GM12864 (cell line): ENCODE measurements at regions not wholly inside any gene's neighbourhood (a gene's known extent, or its start where the extent isn't known, plus 50 kb on each side); places are given as distances from the start of the nearest gene placed in this dataset.

Source experiments
- DNase-seq: peaks from one replicate; pipeline ENCODE4 v3.0.0-alpha.2; 2011; ENCODE audit warnings: low read depth
- H3K4me3 ChIP-seq: 2 replicates; pipeline ENCODE4 v1.5.1; 2011; ENCODE audit warnings: mild to moderate bottlenecking, low read depth, low read length, control low read depth
- TF ChIP-seq, protein P1 (sequence below): IDR thresholded peaks from 2 replicates; pipeline ENCODE4 v1.5.1; 2011; ENCODE audit warnings: low read depth, mild to moderate bottlenecking, moderate library complexity, low read length, control low read depth, inconsistent platforms; ENCODE audit errors: missing control alignments

GRCh38 chr14:51396222-51396815, 156.3 kb downstream of the TMX1 start:
- no peak for DNase-seq
- TF ChIP-seq, protein P1, sequence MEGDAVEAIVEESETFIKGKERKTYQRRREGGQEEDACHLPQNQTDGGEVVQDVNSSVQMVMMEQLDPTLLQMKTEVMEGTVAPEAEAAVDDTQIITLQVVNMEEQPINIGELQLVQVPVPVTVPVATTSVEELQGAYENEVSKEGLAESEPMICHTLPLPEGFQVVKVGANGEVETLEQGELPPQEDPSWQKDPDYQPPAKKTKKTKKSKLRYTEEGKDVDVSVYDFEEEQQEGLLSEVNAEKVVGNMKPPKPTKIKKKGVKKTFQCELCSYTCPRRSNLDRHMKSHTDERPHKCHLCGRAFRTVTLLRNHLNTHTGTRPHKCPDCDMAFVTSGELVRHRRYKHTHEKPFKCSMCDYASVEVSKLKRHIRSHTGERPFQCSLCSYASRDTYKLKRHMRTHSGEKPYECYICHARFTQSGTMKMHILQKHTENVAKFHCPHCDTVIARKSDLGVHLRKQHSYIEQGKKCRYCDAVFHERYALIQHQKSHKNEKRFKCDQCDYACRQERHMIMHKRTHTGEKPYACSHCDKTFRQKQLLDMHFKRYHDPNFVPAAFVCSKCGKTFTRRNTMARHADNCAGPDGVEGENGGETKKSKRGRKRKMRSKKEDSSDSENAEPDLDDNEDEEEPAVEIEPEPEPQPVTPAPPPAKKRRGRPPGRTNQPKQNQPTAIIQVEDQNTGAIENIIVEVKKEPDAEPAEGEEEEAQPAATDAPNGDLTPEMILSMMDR, result no peak
- H3K4me3 ChIP-seq, result no peak overlapping the region

DNA sequence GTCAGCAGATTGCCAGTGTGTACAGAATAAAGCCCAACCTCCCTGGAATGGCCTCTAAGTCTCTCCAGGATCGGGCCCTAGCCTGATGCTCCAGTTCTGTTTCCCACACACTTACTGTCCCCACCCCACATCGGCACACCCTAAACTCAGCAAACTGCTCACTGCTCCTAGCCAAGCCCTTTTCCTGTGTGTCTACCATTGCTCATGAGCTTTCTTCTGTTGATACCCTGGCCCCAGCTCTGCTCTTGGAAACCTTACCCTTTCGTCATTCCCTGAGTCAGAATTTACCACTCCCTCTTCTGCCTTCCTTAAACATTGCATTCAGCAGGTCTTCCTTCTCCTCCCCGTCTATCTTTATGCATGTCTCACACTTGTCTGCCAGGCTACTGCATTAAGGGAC, 158.9 kb downstream of the TMX1 start:
- TF ChIP-seq, protein P1, result no peak
- DNase-seq, result no peak
- no peak overlapping the region for H3K4me3 ChIP-seq

DNA sequence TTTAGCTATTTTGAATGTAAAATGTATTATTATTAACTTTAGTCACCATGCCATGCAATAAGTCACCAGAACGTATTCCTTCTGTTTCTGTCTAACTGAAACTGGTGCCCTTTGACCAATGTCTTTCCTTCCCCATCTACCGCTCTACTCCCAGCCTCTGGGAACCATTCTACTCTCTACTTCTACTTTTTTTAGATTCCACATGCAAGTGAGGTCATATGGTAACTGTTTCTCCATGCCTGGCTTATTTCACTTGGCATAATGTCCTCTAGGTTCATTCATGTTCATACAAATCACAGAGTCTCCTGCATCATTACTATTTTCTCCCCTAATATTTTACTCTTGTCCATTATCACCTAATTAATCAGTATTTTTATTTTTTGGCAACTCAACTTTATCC, 160.1 kb downstream of the TMX1 start:
- no peak overlapping the region for H3K4me3 ChIP-seq
- no peak for DNase-seq
- TF ChIP-seq, protein P1, result no peak

- H3K4me3 ChIP-seq, result no peak overlapping the region
- no peak for DNase-seq
- TF ChIP-seq, protein P1, result no peak
These were observed 161.2 kb downstream of the TMX1 start for GRCh38 chr14:51401272-51401671.

- TF ChIP-seq, protein P1, result no peak
- no peak for DNase-seq
- H3K4me3 ChIP-seq, result no peak overlapping the region
These were observed 161.7 kb downstream of the TMX1 start for GRCh38 chr14:51401756-51402155.

DNA sequence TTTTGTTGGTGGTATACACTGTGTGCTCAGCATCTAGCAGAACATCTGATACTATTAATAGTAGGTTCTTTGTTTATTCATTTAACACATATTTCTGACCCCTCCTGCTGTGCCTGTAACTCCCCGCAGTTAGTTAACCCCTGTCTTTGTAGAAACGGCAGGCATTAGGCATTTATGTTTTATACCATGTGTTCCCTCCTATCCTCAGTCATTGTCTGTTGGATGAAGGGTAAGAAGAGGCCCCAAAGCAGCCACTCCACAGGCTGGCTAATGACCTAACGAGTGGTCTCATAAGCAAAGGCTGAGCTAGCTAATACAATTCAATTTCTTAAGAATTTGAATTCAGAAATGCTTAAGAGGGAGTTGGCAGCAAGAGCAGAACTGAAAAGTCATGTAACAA, 170.8 kb downstream of the TMX1 start:
- no peak overlapping the region for H3K4me3 ChIP-seq
- TF ChIP-seq, protein P1, result no peak

DNA sequence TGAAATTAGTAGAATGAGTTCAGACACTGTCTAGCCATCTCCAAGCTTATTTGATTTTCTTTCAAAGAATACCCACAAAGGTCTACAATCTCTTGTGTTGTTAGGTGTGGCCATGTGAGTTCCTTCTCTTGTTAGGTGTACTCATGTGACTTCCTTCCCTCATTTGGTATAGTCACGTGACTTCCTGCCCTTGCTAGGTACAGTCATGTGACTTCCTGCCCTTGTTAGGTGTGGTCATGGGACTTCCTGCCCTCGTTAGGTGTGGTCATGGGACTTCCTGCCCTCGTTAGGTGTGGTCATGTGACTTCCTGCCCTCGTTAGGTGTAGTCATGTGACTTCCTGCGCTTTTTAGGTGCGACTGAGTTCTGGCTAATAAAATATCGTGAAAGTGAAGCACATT, 179.6 kb downstream of the TMX1 start:
- no peak for DNase-seq
- no peak overlapping the region for H3K4me3 ChIP-seq
- TF ChIP-seq, protein P1, result no peak

More for the DNA sequence above, 170.8 kb downstream of the TMX1 start:
- DNase-seq, result no peak
